H9 (cell line): ENCODE measurements at regions not wholly inside any gene's neighbourhood (a gene's known extent, or its start where the extent isn't known, plus 50 kb on each side); places are given as distances from the start of the nearest gene placed in this dataset.

Experiments used
- DNase-seq: peaks from one replicate; pipeline ENCODE4 v3.0.0-alpha.2; 2017
- H2AFZ ChIP-seq: one replicate; pipeline ENCODE4 v1.6.1; 2013; ENCODE audit warnings: mild to moderate bottlenecking, low read length, control low read depth, moderate library complexity
- H2AK5ac ChIP-seq: 2 replicates; pipeline ENCODE4 v1.6.1; 2013; ENCODE audit warnings: low read length, control low read depth, mixed read lengths; ENCODE audit not compliant: insufficient read length
- H2BK120ac ChIP-seq: one replicate; pipeline ENCODE4 v1.6.1; 2013; ENCODE audit warnings: low read depth, mild to moderate bottlenecking, low read length, control low read depth, inconsistent platforms; ENCODE audit not compliant: poor library complexity, severe bottlenecking
- H2BK12ac ChIP-seq: 2 replicates; pipeline ENCODE4 v1.6.1; 2013; ENCODE audit warnings: low read length, control low read depth, mixed read lengths, low read depth; ENCODE audit not compliant: insufficient read length
- H2BK15ac ChIP-seq: 2 replicates; pipeline ENCODE4 v1.6.1; 2013; ENCODE audit warnings: low read depth, low read length, control low read depth
- H2BK20ac ChIP-seq: one replicate; pipeline ENCODE4 v1.6.1; 2013; ENCODE audit warnings: low read depth, mild to moderate bottlenecking, low read length, control low read depth, inconsistent platforms; ENCODE audit not compliant: poor library complexity, severe bottlenecking
- H2BK5ac ChIP-seq: 2 replicates; pipeline ENCODE4 v1.6.1; 2013; ENCODE audit warnings: low read length, control low read depth, mixed read lengths; ENCODE audit not compliant: insufficient read length
- H3K14ac ChIP-seq: 2 replicates; pipeline ENCODE4 v1.6.1; 2013; ENCODE audit warnings: low read length, control low read depth; ENCODE audit not compliant: insufficient read depth
- H3K18ac ChIP-seq: 2 replicates; pipeline ENCODE4 v1.6.1; 2013; ENCODE audit warnings: low read depth, mild to moderate bottlenecking, mixed read lengths, low read length, control low read depth; ENCODE audit not compliant: insufficient read length
- H3K23ac ChIP-seq: 2 replicates; pipeline ENCODE4 v1.6.1; 2013; ENCODE audit warnings: low read length, control low read depth, mixed read lengths, low read depth; ENCODE audit not compliant: insufficient read length
- H3K23me2 ChIP-seq: 2 replicates; pipeline ENCODE4 v1.6.1; 2013; ENCODE audit warnings: low read depth, mild to moderate bottlenecking, mixed read lengths, low read length, control low read depth; ENCODE audit not compliant: insufficient read length, poor library complexity, severe bottlenecking
- H3K27ac ChIP-seq: 2 replicates; pipeline ENCODE4 v1.5.1; 2013; ENCODE audit warnings: low read length, control low read depth, mixed read lengths, low read depth; ENCODE audit not compliant: insufficient read length
- H3K27me3 ChIP-seq: 2 replicates; pipeline ENCODE4 v1.6.1; 2013; ENCODE audit warnings: low read length, control low read depth, inconsistent platforms; ENCODE audit not compliant: insufficient read depth
- H3K4ac ChIP-seq: 2 replicates; pipeline ENCODE4 v1.6.1; 2013; ENCODE audit warnings: low read depth, mild to moderate bottlenecking, control low read depth, inconsistent platforms, low read length, moderate library complexity
- H3K4me1 ChIP-seq: 2 replicates; pipeline ENCODE4 v1.6.1; 2013; ENCODE audit warnings: low read length, control low read depth, inconsistent platforms; ENCODE audit not compliant: insufficient read depth
- H3K4me2 ChIP-seq: 2 replicates; pipeline ENCODE4 v1.6.1; 2013; ENCODE audit warnings: low read length, control low read depth, mixed read lengths; ENCODE audit not compliant: insufficient read length, insufficient read depth
- H3K56ac ChIP-seq: 2 replicates; pipeline ENCODE4 v1.6.1; 2013; ENCODE audit warnings: low read depth, mild to moderate bottlenecking, mixed read lengths, low read length, control low read depth; ENCODE audit not compliant: insufficient read length
- H3K79me1 ChIP-seq: 2 replicates; pipeline ENCODE4 v1.6.1; 2013; ENCODE audit warnings: low read depth, mild to moderate bottlenecking, moderate library complexity, low read length, control low read depth, inconsistent platforms; ENCODE audit not compliant: insufficient read depth, poor library complexity, severe bottlenecking
- H3K79me2 ChIP-seq: 2 replicates; pipeline ENCODE4 v1.6.1; 2013; ENCODE audit warnings: low read length, control low read depth, inconsistent platforms; ENCODE audit not compliant: insufficient read depth
- H3K9ac ChIP-seq: 2 replicates; pipeline ENCODE4 v1.6.1; 2013; ENCODE audit warnings: low read length, control low read depth, mixed read lengths; ENCODE audit not compliant: insufficient read length; ENCODE audit errors: extremely low read depth
- H3K9me3 ChIP-seq: one replicate; pipeline ENCODE4 v1.6.1; 2013; ENCODE audit warnings: low read depth, low read length, inconsistent platforms; ENCODE audit not compliant: control insufficient read depth
- H3T11ph ChIP-seq: one replicate; pipeline ENCODE4 v1.6.1; 2013; ENCODE audit warnings: mild to moderate bottlenecking, low read length, control low read depth, inconsistent platforms
- H4K20me1 ChIP-seq: one replicate; pipeline ENCODE4 v1.6.1; 2013; ENCODE audit not compliant: control insufficient read depth, insufficient read length, insufficient read depth
- H4K5ac ChIP-seq: 2 replicates; pipeline ENCODE4 v1.6.1; 2013; ENCODE audit warnings: low read depth, mild to moderate bottlenecking, mixed read lengths, low read length, control low read depth; ENCODE audit not compliant: insufficient read length
- H4K8ac ChIP-seq: replicated peaks from 2 replicates; pipeline ENCODE4 v1.6.1; 2013; ENCODE audit warnings: low read length, control low read depth, mixed read lengths, low read depth; ENCODE audit not compliant: insufficient read length
- H4K91ac ChIP-seq: 2 replicates; pipeline ENCODE4 v1.6.1; 2013; ENCODE audit warnings: low read depth, mild to moderate bottlenecking, moderate library complexity, mixed read lengths, low read length, control low read depth; ENCODE audit not compliant: insufficient read length
- H3K27ac Mint-ChIP-seq, 3 experiments: 2 replicates in 2 of 3; 3 replicates in 1 of 3; pipeline ENCODE4 v1.8.0; 2020 to 2021; ENCODE audit warnings: mixed read lengths in 3 of 3, mild to moderate bottlenecking in 1 of 3, moderate library complexity in 1 of 3
- H3K27me3 Mint-ChIP-seq: 2 replicates; pipeline ENCODE4 v1.8.0; 2021; ENCODE audit warnings: low read depth, mild to moderate bottlenecking, moderate library complexity, mixed read lengths
- H3K36me3 Mint-ChIP-seq, 3 experiments: 2 replicates in 2 of 3; 3 replicates in 1 of 3; pipeline ENCODE4 v1.8.0; 2020 to 2021; ENCODE audit warnings: low read depth in 3 of 3, mixed read lengths in 3 of 3; ENCODE audit not compliant: insufficient read depth in 1 of 3
- H3K4me1 Mint-ChIP-seq, 2 experiments: 2 replicates each; pipeline ENCODE4 v1.8.0; 2020; ENCODE audit warnings: mixed read lengths in 2 of 2
- H3K4me3 Mint-ChIP-seq, 2 experiments: 2 replicates in 1 of 2; 3 replicates in 1 of 2; pipeline ENCODE4 v1.8.0; 2020 to 2021; ENCODE audit warnings: mild to moderate bottlenecking in 2 of 2, mixed read lengths in 2 of 2, moderate library complexity in 1 of 2
- H3K9me3 Mint-ChIP-seq, 2 experiments: 2 replicates in 1 of 2; 3 replicates in 1 of 2; pipeline ENCODE4 v1.8.0; 2020; ENCODE audit warnings: mild to moderate bottlenecking in 2 of 2, mixed read lengths in 2 of 2, moderate library complexity in 1 of 2
- WGBS: extraction: QIAGEN DNeasy Blood & Tissue Kit; methylation state at CpG from one replicate; pipeline ENCODE4 v1.1.7; 2013; ENCODE audit warnings: missing lambda C conversion rate, low lambda C conversion rate, mixed read lengths; ENCODE audit not compliant: insufficient read length; ENCODE audit errors: extremely low coverage; 5-methylcytosine and 5-hydroxymethylcytosine counted together
- TF ChIP-seq, protein P1 (sequence below): fragments of 200-600 bp; sonication (generic); conservative IDR thresholded peaks from 3 replicates; pipeline ENCODE4 v1.8.0; 2021; ENCODE audit warnings: antibody characterized with exemption, mild to moderate bottlenecking

DNA sequence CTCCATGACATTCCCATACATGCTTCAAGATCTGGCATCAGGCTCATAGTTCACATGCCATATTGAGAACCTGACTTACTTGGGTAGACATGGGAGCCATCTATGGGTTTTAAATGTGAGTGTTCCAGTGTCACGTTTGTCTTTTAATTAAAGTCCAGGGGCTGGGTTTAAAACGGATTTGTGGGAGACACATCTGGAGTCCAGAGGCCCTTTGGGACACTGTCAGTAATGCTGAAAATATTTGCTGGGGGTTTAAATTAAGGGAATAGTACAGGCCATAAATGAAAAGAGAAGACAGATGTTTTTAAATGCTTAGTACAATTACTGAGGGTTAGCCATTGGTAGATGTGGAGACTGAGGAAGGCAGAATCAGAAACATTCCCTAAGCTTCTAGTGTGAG is 478.0 kb downstream of the PID1 start:
- no peaks in the 10 kb centered on the region for H3K4me1 ChIP-seq
- Mint-ChIP-seq H3K27me3 (no peaks in the 10 kb centered on the region), H3K4me3 (no peak overlapping the region), H3K27ac (no peak overlapping the region), H3K9me3 (no peaks in the 10 kb centered on the region), H3K4me1 (no peaks in the 10 kb centered on the region), H3K36me3 (no peaks in the 10 kb centered on the region; a peak in 1 of 7 replicates)
- no peak overlapping the region for H3K9ac ChIP-seq
- H4K8ac ChIP-seq, result no peak overlapping the region
- no peak overlapping the region for H2BK15ac ChIP-seq
- H3K9me3 ChIP-seq, result no peaks in the 10 kb centered on the region
- WGBS, result no CpG with 5 or more reads among the region's 2 CpGs
- H3K4ac ChIP-seq, result no peak overlapping the region
- H3K23me2 ChIP-seq, result no peaks in the 10 kb centered on the region
- H3K4me2 ChIP-seq, result no peak overlapping the region
- no peak overlapping the region for H4K91ac ChIP-seq
- H4K20me1 ChIP-seq, result no peaks in the 10 kb centered on the region
- no peak overlapping the region for H2BK12ac ChIP-seq
- no peak overlapping the region for H3K14ac ChIP-seq
- H3K27me3 ChIP-seq, result no peaks in the 10 kb centered on the region
- H3K23ac ChIP-seq, result no peak overlapping the region
- H3K18ac ChIP-seq, result no peak overlapping the region
- no peak for DNase-seq
- no peak overlapping the region for H3K56ac ChIP-seq
- no peak overlapping the region for H4K5ac ChIP-seq
- TF ChIP-seq, protein P1, sequence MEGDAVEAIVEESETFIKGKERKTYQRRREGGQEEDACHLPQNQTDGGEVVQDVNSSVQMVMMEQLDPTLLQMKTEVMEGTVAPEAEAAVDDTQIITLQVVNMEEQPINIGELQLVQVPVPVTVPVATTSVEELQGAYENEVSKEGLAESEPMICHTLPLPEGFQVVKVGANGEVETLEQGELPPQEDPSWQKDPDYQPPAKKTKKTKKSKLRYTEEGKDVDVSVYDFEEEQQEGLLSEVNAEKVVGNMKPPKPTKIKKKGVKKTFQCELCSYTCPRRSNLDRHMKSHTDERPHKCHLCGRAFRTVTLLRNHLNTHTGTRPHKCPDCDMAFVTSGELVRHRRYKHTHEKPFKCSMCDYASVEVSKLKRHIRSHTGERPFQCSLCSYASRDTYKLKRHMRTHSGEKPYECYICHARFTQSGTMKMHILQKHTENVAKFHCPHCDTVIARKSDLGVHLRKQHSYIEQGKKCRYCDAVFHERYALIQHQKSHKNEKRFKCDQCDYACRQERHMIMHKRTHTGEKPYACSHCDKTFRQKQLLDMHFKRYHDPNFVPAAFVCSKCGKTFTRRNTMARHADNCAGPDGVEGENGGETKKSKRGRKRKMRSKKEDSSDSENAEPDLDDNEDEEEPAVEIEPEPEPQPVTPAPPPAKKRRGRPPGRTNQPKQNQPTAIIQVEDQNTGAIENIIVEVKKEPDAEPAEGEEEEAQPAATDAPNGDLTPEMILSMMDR, result no peak
- H2BK120ac ChIP-seq, result no peak overlapping the region
- H3T11ph ChIP-seq, result no peak overlapping the region
- H2AK5ac ChIP-seq, result no peak overlapping the region
- H2BK20ac ChIP-seq, result no peak overlapping the region
- no peak overlapping the region for H3K27ac ChIP-seq
- H2AFZ ChIP-seq, result no peak overlapping the region
- H2BK5ac ChIP-seq, result no peak overlapping the region
- no peaks in the 10 kb centered on the region for H3K79me1 ChIP-seq
- no peaks in the 10 kb centered on the region for H3K79me2 ChIP-seq
